Parathyroid adenoma (tissue), 2 donors: ENCODE measurements at regions not wholly inside any gene's neighbourhood (a gene's known extent, or its start where the extent isn't known, plus 50 kb on each side); places are given as distances from the start of the nearest gene placed in this dataset.

Experiments used
- H2AFZ ChIP-seq: fragments of 300-600 bp; sonication (generic); one replicate; pipeline ENCODE4 v1.7.0; 2017; ENCODE audit warnings: antibody characterized with exemption, mild to moderate bottlenecking
- H3K27ac ChIP-seq: fragments of 300-600 bp; sonication (generic); one replicate; pipeline ENCODE4 v1.7.0; 2017
- H3K27me3 ChIP-seq: fragments of 300-600 bp; sonication (generic); one replicate; pipeline ENCODE4 v1.7.0; 2017; ENCODE audit warnings: low read length; ENCODE audit not compliant: control insufficient read depth, insufficient read depth
- H3K36me3 ChIP-seq: fragments of 300-600 bp; sonication (generic); one replicate; pipeline ENCODE4 v1.7.0; 2017; ENCODE audit warnings: low read length; ENCODE audit not compliant: control insufficient read depth, insufficient read depth
- H3K4me1 ChIP-seq: fragments of 300-600 bp; sonication (generic); one replicate; pipeline ENCODE4 v1.7.0; 2017; ENCODE audit warnings: control low read depth
- H3K4me2 ChIP-seq: fragments of 300-600 bp; sonication (generic); one replicate; pipeline ENCODE4 v1.7.0; 2017; ENCODE audit warnings: low read length
- H3K4me3 ChIP-seq: fragments of 300-600 bp; sonication (generic); one replicate; pipeline ENCODE4 v1.7.0; 2017; ENCODE audit warnings: low read depth, low read length
- H3K79me2 ChIP-seq: fragments of 300-600 bp; sonication (generic); one replicate; pipeline ENCODE4 v1.7.0; 2017; ENCODE audit warnings: control low read depth
- H3K9ac ChIP-seq: fragments of 300-600 bp; sonication (generic); one replicate; pipeline ENCODE4 v1.7.0; 2017; ENCODE audit warnings: mild to moderate bottlenecking
- H3K9me3 ChIP-seq: fragments of 300-600 bp; sonication (generic); one replicate; pipeline ENCODE4 v1.7.0; 2017; ENCODE audit warnings: low read length; ENCODE audit not compliant: control insufficient read depth
- CTCF ChIP-seq: fragments of 300-600 bp; sonication (generic); IDR thresholded peaks from one replicate; pipeline ENCODE4 v1.7.0; 2017; ENCODE audit warnings: antibody characterized with exemption, mild to moderate bottlenecking
- donor health status: primary hyperparathyroidism.

DNA sequence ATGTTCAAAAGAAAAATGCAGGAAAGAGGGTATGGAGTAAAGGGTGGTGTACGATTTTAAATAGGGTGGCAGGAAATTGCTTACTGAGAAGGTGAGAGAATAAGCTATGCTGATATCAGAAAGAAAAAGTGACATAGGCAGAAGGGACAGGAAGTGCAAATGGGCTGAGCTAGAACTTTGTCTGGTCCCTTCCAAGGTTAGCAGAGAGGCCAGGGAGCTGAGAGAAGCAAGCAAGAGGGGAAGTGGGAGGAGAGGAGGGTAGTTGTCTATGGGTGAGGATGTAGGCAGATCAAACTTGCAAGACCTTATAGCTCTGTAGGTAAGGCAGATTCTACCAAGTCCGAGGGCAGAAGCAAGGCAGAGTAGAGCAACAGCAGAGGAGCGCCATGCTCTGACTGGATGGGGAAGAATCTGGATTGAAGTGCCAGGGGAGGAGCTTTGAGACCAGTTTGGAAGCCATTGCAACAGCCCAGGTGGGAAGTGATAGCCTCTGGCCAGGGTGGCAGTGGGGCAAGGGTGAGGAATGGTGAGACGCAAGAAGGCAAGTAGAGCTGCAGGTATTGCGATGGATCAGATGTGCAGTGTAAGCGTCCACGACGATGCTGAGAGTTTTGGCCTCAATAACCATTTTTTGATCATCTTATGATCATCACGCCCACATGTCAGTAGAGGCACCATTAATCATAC lies 134.4 kb upstream of the APCDD1 start:
- Histone ChIP-seq H2AFZ (no peak overlapping the region), H3K4me2 (no peak overlapping the region), H3K4me1 (no peaks in the 10 kb centered on the region), H3K9ac (no peak overlapping the region), H3K9me3 (no peaks in the 10 kb centered on the region), H3K36me3 (no peaks in the 10 kb centered on the region), H3K79me2 (no peaks in the 10 kb centered on the region), H3K4me3 (no peak overlapping the region), H3K27ac (no peak overlapping the region), H3K27me3 (no peaks in the 10 kb centered on the region)
- TF ChIP-seq CTCF, result no peak

DNA sequence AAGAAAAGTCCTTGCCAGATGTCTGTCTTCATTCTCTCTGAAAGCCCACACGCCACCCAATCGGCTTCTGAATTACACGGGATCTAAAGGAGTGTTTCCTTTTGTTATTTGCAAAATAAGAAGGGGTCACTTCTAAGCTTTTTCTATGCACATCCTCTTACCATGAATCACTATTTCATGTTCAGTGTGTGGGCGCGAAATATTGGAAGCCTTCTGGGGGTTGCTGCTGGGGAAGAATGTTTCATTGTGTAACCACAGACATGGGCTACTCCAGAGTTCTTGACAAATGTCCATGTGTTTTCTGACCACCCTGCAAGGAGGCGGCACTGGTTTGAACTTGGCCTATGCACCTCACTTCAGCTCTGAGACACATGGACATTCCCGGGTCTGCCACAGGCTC lies 133.6 kb upstream of the APCDD1 start:
- Histone ChIP-seq H3K4me2 (no peak overlapping the region), H3K9me3 (no peaks in the 10 kb centered on the region), H3K79me2 (no peaks in the 10 kb centered on the region), H3K4me3 (no peak overlapping the region), H3K27me3 (no peaks in the 10 kb centered on the region), H3K27ac (no peak overlapping the region), H2AFZ (no peak overlapping the region), H3K9ac (no peak overlapping the region), H3K36me3 (no peaks in the 10 kb centered on the region), H3K4me1 (no peaks in the 10 kb centered on the region)
- no peak for TF ChIP-seq CTCF

GRCh38 chr18:10321576-10321975 lies 132.9 kb upstream of the APCDD1 start:
- H3K9ac ChIP-seq, result no peak overlapping the region
- no peaks in the 10 kb centered on the region for H3K36me3 ChIP-seq
- H3K27ac ChIP-seq, result no peak overlapping the region
- H3K27me3 ChIP-seq, result no peaks in the 10 kb centered on the region
- H3K4me3 ChIP-seq, result no peak overlapping the region
- H3K4me1 ChIP-seq, result no peaks in the 10 kb centered on the region
- no peak overlapping the region for H3K4me2 ChIP-seq
- no peak for TF ChIP-seq CTCF
- H3K79me2 ChIP-seq, result no peaks in the 10 kb centered on the region
- no peak overlapping the region for H2AFZ ChIP-seq
- no peaks in the 10 kb centered on the region for H3K9me3 ChIP-seq

DNA sequence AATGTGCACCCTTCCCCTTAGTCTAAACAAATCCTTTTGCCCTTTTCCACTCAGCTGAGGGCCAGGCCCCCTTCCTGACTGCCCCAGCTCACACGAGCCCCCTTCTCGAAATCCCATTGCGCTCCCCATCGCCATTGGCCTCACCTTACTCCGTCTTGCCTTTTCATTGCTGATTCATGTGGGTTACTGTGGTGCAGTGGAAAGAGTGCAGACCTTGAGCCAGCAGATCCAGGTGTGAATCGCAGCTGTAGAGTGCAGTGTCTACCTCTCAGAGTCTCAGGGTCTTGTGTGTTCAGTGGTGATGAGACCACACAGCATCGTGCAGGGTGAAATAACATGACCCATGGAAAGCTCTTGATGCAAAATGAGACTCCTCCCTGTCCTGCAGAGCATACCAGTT lies 132.4 kb upstream of the APCDD1 start:
- no peaks in the 10 kb centered on the region for H3K79me2 ChIP-seq
- H3K4me3 ChIP-seq, result no peak overlapping the region
- no peaks in the 10 kb centered on the region for H3K4me1 ChIP-seq
- H3K27ac ChIP-seq, result no peak overlapping the region
- no peaks in the 10 kb centered on the region for H3K36me3 ChIP-seq
- TF ChIP-seq CTCF, result no peak
- H3K4me2 ChIP-seq, result no peak overlapping the region
- H2AFZ ChIP-seq, result no peak overlapping the region
- H3K27me3 ChIP-seq, result no peaks in the 10 kb centered on the region
- H3K9me3 ChIP-seq, result no peaks in the 10 kb centered on the region
- no peak overlapping the region for H3K9ac ChIP-seq

DNA sequence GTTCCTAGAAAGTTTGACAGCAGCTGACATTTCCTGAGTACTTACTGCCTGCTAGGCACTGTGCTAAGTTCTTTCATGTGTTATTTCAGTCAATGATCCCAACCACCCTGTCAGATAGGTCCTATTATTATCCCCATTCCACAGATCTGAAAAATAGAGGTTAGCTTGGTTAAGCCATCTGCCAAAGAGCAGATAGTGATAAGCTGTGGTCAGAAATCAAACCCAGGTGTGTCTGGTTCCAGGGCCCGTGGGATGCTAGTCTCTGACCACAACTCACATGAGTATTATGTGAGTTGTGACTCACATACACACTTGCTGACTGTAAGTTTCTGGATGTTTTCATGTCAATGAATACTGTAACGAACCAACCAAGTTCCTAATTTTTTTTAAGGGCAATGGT lies 132.0 kb upstream of the APCDD1 start:
- no peak overlapping the region for H3K4me2 ChIP-seq
- TF ChIP-seq CTCF, result no peak
- no peaks in the 10 kb centered on the region for H3K79me2 ChIP-seq
- H3K27ac ChIP-seq, result no peak overlapping the region
- no peak overlapping the region for H3K9ac ChIP-seq
- H3K9me3 ChIP-seq, result no peaks in the 10 kb centered on the region
- no peak overlapping the region for H2AFZ ChIP-seq
- H3K36me3 ChIP-seq, result no peaks in the 10 kb centered on the region
- no peak overlapping the region for H3K4me3 ChIP-seq
- H3K27me3 ChIP-seq, result no peaks in the 10 kb centered on the region
- H3K4me1 ChIP-seq, result no peaks in the 10 kb centered on the region
